HG03521 (cell line): ENCODE measurements at regions not wholly inside any gene's neighbourhood (a gene's known extent, or its start where the extent isn't known, plus 50 kb on each side); places are given as distances from the start of the nearest gene placed in this dataset.

Source experiments
- ATAC-seq: cut with Tn5 transposase; IDR thresholded peaks from one replicate; pipeline ENCODE4 v1.9.1; 2021; ENCODE audit warnings: mild to moderate bottlenecking, moderate library complexity; ENCODE audit not compliant: unreplicated experiment

- ATAC-seq: no peak
Observed at GRCh38 chr7:19871102-19871501, 97.7 kb upstream of the TMEM196 start.

GRCh38 chr7:19869979-19870378, 96.6 kb upstream of the TMEM196 start:
- ATAC-seq: peak; percentile 37

GRCh38 chr7:19853261-19853832, 79.9 kb upstream of the TMEM196 start:
- no peak for ATAC-seq

GRCh38 chr7:19852192-19852591, 78.8 kb upstream of the TMEM196 start:
- ATAC-seq: no peak

DNA sequence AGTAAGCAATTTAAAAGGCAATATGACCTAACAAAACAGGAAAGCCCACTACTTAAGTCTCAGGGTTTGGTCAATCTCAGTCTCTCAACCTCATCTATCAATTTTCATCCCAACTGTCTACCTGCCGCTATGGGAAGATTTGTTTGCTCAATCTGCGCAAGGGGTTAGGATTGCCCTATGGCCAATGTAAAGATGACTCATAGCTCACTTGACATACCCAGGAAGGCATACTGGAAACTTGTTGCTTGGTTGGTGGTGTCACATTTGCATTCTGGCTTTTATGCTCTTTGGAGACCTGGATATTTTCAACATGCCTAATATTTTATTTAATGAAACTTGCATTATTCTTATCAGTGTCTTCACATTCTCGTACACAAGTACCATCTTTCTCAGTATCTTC, 78.1 kb upstream of the TMEM196 start:
- ATAC-seq: no peak

- ATAC-seq: no peak
Observed at GRCh38 chr7:19834566-19834965, 61.1 kb upstream of the TMEM196 start.

- no peak for ATAC-seq
Observed at GRCh38 chr7:19830604-19831003, 57.2 kb upstream of the TMEM196 start.
